ENCODE measurements at regions not wholly inside any gene's neighbourhood (a gene's known extent, or its start where the extent isn't known, plus 50 kb on each side); places are given as distances from the start of the nearest gene placed in this dataset.

- no peak overlapping the region for H4K8ac ChIP-seq (replicated peaks; ENCODE audit: insufficient read length, low read depth, low read length)
- no peaks in the 10 kb centered on the region for H3K4me1 ChIP-seq (ENCODE audit: insufficient read depth, low read length)
- Mint-ChIP-seq H3K36me3 (ENCODE audit: insufficient read depth in 1 of 3, low read depth in 3 of 3) (no peaks in the 10 kb centered on the region), H3K4me1 (no peaks in the 10 kb centered on the region), H3K4me3 (no peak overlapping the region), H3K27ac (no peak overlapping the region), H3K9me3 (no peaks in the 10 kb centered on the region; a peak in 1 of 5 replicates), H3K27me3 (ENCODE audit: low read depth) (no peaks in the 10 kb centered on the region)
- H3K56ac ChIP-seq (ENCODE audit: insufficient read length, low read depth, low read length), result no peak overlapping the region
- H3K9me3 ChIP-seq (ENCODE audit: control insufficient read depth, low read depth, low read length), result no peaks in the 10 kb centered on the region
- H3K23me2 ChIP-seq (ENCODE audit: insufficient read length, low read depth, low read length, poor library complexity, severe bottlenecking), result no peaks in the 10 kb centered on the region
- H3K23ac ChIP-seq (ENCODE audit: insufficient read length, low read depth, low read length), result no peak overlapping the region
- H3K18ac ChIP-seq (ENCODE audit: insufficient read length, low read depth, low read length), result no peak overlapping the region
- no peak overlapping the region for H3K9ac ChIP-seq (ENCODE audit: extremely low read depth, insufficient read length, low read length)
- no peak overlapping the region for H3K4ac ChIP-seq (ENCODE audit: low read depth, low read length)
- no peaks in the 10 kb centered on the region for H3K79me1 ChIP-seq (ENCODE audit: insufficient read depth, low read depth, low read length, poor library complexity, severe bottlenecking)
- H2AK5ac ChIP-seq (ENCODE audit: insufficient read length, low read length), result no peak overlapping the region
- H3K27ac ChIP-seq (ENCODE audit: insufficient read length, low read depth, low read length), result no peak overlapping the region
- no CpG with 5 or more reads among the region's 1 CpG for WGBS (ENCODE audit: extremely low coverage, insufficient read length, low lambda C conversion rate)
- no peaks in the 10 kb centered on the region for H3K27me3 ChIP-seq (ENCODE audit: insufficient read depth, low read length)
- H2BK5ac ChIP-seq (ENCODE audit: insufficient read length, low read length), result no peak overlapping the region
- no peak overlapping the region for H4K5ac ChIP-seq (ENCODE audit: insufficient read length, low read depth, low read length)
- H2BK20ac ChIP-seq (ENCODE audit: low read depth, low read length, poor library complexity, severe bottlenecking), result no peak overlapping the region
- H2BK15ac ChIP-seq (ENCODE audit: low read depth, low read length), result no peak overlapping the region
- H3K14ac ChIP-seq (ENCODE audit: insufficient read depth, low read length), result no peak overlapping the region
- H3K4me2 ChIP-seq (ENCODE audit: insufficient read depth, insufficient read length, low read length), result no peak overlapping the region
- no peaks in the 10 kb centered on the region for H3K79me2 ChIP-seq (ENCODE audit: insufficient read depth, low read length)
- no peak overlapping the region for H4K91ac ChIP-seq (ENCODE audit: insufficient read length, low read depth, low read length)
- no peak overlapping the region for H2BK12ac ChIP-seq (ENCODE audit: insufficient read length, low read depth, low read length)
- no peak overlapping the region for H2BK120ac ChIP-seq (ENCODE audit: low read depth, low read length, poor library complexity, severe bottlenecking)
- H2AFZ ChIP-seq (ENCODE audit: low read length), result no peak overlapping the region
- no peaks in the 10 kb centered on the region for H4K20me1 ChIP-seq (ENCODE audit: control insufficient read depth, insufficient read depth, insufficient read length)
- DNase-seq, result no peak
- TF ChIP-seq CTCF (conservative IDR thresholded peaks at IDR 0.05), result no peak
- H3T11ph ChIP-seq (ENCODE audit: low read length), result no peak overlapping the region
Measured at GRCh38 chr4:147284935-147285334, 196.0 kb upstream of the EDNRA start.

Measured in H9 (cell line).